Spinal cord (tissue), 9 donors: ENCODE measurements at regions not wholly inside any gene's neighbourhood (a gene's known extent, or its start where the extent isn't known, plus 50 kb on each side); places are given as distances from the start of the nearest gene placed in this dataset.
A peak's percentile ranks its signal among the peaks of the same experiment; 100 is the strongest.

ENCODE experiments used
- DNase-seq, 6 donors: peaks; one replicate each; pipeline versions ENCODE4 v3.0.0 to v3.0.0-alpha.2; 2013 to 2015; ENCODE audit warnings: low spot score in 6 of 6, low read depth in 4 of 6
- H3K27ac ChIP-seq: one replicate; pipeline ENCODE4 v1.5.1; 2013; ENCODE audit warnings: low read depth, low read length, control low read depth
- H3K27me3 ChIP-seq: one replicate; pipeline ENCODE4 v1.6.1; 2013; ENCODE audit warnings: low read length; ENCODE audit not compliant: control insufficient read depth, insufficient read depth
- H3K36me3 ChIP-seq: one replicate; pipeline ENCODE4 v1.6.1; 2013; ENCODE audit warnings: low read length; ENCODE audit not compliant: control insufficient read depth, insufficient read depth
- H3K4me1 ChIP-seq: one replicate; pipeline ENCODE4 v1.6.1; 2013; ENCODE audit warnings: low read length; ENCODE audit not compliant: control insufficient read depth, insufficient read depth
- H3K4me3 ChIP-seq: one replicate; pipeline ENCODE4 v1.5.1; 2013; ENCODE audit warnings: low read depth, low read length, control low read depth
- H3K9me3 ChIP-seq: one replicate; pipeline ENCODE4 v1.6.1; 2013; ENCODE audit warnings: low read length; ENCODE audit not compliant: control insufficient read depth, insufficient read depth
- WGBS: methylation state at CpG from one replicate; pipeline ENCODE4 v1.1.5; 2013; ENCODE audit warnings: missing lambda C conversion rate; ENCODE audit not compliant: insufficient coverage; 5-methylcytosine and 5-hydroxymethylcytosine counted together
- donor health status: healthy.

GRCh38 chr7:101739775-101740398, 77.5 kb upstream of the CUX1 start:
- no peak overlapping the region for H3K27ac ChIP-seq
- H3K4me3 ChIP-seq, result no peak overlapping the region
- DNase-seq, result no peak
- no peaks in the 10 kb centered on the region for H3K9me3 ChIP-seq
- H3K36me3 ChIP-seq, result no peaks in the 10 kb centered on the region
- WGBS, result 89% methylated on average over 3 of the region's 5 CpGs
- H3K27me3 ChIP-seq, result peaks cover 12% of the 10 kb centered on the region
- H3K4me1 ChIP-seq, result peaks cover 19% of the 10 kb centered on the region

GRCh38 chr7:101740981-101741725, 76.3 kb upstream of the CUX1 start:
- 89% methylated on average over 6 of the region's 9 CpGs for WGBS
- H3K4me3 ChIP-seq, result no peak overlapping the region

GRCh38 chr7:101743241-101743994, 74.0 kb upstream of the CUX1 start:
- Histone ChIP-seq H3K27ac (no peak overlapping the region), H3K4me3 (peak overlapping the region; percentile 53), H3K4me1 (peaks cover 28% of the 10 kb centered on the region), H3K36me3 (no peaks in the 10 kb centered on the region), H3K9me3 (no peaks in the 10 kb centered on the region), H3K27me3 (peaks cover 14% of the 10 kb centered on the region)
- DNase-seq, result peak in 2 of 6 donors; percentile 84 to 86
- WGBS, result under 1% methylated on average over 41 of the region's 60 CpGs

More at GRCh38 chr7:101740981-101741725, 76.3 kb upstream of the CUX1 start:
- no peak overlapping the region for H3K27ac ChIP-seq
- no peaks in the 10 kb centered on the region for H3K9me3 ChIP-seq
- H3K27me3 ChIP-seq, result peaks cover 12% of the 10 kb centered on the region
- no peaks in the 10 kb centered on the region for H3K36me3 ChIP-seq
- peaks cover 16% of the 10 kb centered on the region for H3K4me1 ChIP-seq
- no peak for DNase-seq

GRCh38 chr7:101743995-101744360, 73.4 kb upstream of the CUX1 start:
- DNase-seq, result peak in 1 of 6 donors; percentile 10
- Histone ChIP-seq H3K27me3 (peaks cover 14% of the 10 kb centered on the region), H3K27ac (no peak overlapping the region), H3K4me3 (no peak overlapping the region), H3K36me3 (no peaks in the 10 kb centered on the region), H3K9me3 (no peaks in the 10 kb centered on the region), H3K4me1 (peaks cover 28% of the 10 kb centered on the region)
- 39% methylated on average over 11 of the region's 12 CpGs for WGBS

- no peak for DNase-seq
- Histone ChIP-seq H3K27me3 (peaks cover 14% of the 10 kb centered on the region), H3K4me1 (peaks cover 28% of the 10 kb centered on the region), H3K27ac (no peak overlapping the region), H3K4me3 (no peak overlapping the region), H3K36me3 (no peaks in the 10 kb centered on the region), H3K9me3 (no peaks in the 10 kb centered on the region)
- 51% methylated on average over 3 of the region's 5 CpGs for WGBS
Measured at GRCh38 chr7:101744588-101744987, 72.8 kb upstream of the CUX1 start.

- H3K4me3 ChIP-seq, result no peak overlapping the region
- H3K4me1 ChIP-seq, result peaks cover 28% of the 10 kb centered on the region
- WGBS, result 60% methylated on average over 1 of the region's 5 CpGs
- H3K36me3 ChIP-seq, result no peaks in the 10 kb centered on the region
- H3K27me3 ChIP-seq, result peaks cover 14% of the 10 kb centered on the region
- no peak for DNase-seq
- no peak overlapping the region for H3K27ac ChIP-seq
- H3K9me3 ChIP-seq, result no peaks in the 10 kb centered on the region
Measured at GRCh38 chr7:101746314-101746713, 71.1 kb upstream of the CUX1 start.

GRCh38 chr7:101747053-101747878, 70.2 kb upstream of the CUX1 start:
- Histone ChIP-seq H3K27me3 (peaks cover 10% of the 10 kb centered on the region), H3K4me3 (no peak overlapping the region), H3K36me3 (no peaks in the 10 kb centered on the region), H3K9me3 (no peaks in the 10 kb centered on the region), H3K4me1 (peaks cover 28% of the 10 kb centered on the region), H3K27ac (no peak overlapping the region)
- peak in 1 of 6 donors; percentile 13 for DNase-seq
- 68% methylated on average over 8 of the region's 13 CpGs for WGBS

GRCh38 chr7:101747879-101748345, 69.5 kb upstream of the CUX1 start:
- Histone ChIP-seq H3K27me3 (peaks cover 4% of the 10 kb centered on the region), H3K4me1 (peaks cover 25% of the 10 kb centered on the region), H3K9me3 (no peaks in the 10 kb centered on the region), H3K36me3 (no peaks in the 10 kb centered on the region), H3K4me3 (no peak overlapping the region), H3K27ac (no peak overlapping the region)
- 28% methylated on average over 11 of the region's 15 CpGs for WGBS
- peak in 1 of 6 donors; percentile 16 for DNase-seq

GRCh38 chr7:101749891-101750290, 67.5 kb upstream of the CUX1 start:
- Histone ChIP-seq H3K4me1 (peaks cover 15% of the 10 kb centered on the region), H3K27me3 (peaks cover 8% of the 10 kb centered on the region), H3K36me3 (no peaks in the 10 kb centered on the region), H3K27ac (no peak overlapping the region), H3K9me3 (no peaks in the 10 kb centered on the region), H3K4me3 (no peak overlapping the region)
- no CpG with 5 or more reads among the region's 3 CpGs for WGBS
- no peak for DNase-seq
